ENCODE measurements at regions not wholly inside any gene's neighbourhood (a gene's known extent, or its start where the extent isn't known, plus 50 kb on each side); places are given as distances from the start of the nearest gene placed in this dataset.

DNA sequence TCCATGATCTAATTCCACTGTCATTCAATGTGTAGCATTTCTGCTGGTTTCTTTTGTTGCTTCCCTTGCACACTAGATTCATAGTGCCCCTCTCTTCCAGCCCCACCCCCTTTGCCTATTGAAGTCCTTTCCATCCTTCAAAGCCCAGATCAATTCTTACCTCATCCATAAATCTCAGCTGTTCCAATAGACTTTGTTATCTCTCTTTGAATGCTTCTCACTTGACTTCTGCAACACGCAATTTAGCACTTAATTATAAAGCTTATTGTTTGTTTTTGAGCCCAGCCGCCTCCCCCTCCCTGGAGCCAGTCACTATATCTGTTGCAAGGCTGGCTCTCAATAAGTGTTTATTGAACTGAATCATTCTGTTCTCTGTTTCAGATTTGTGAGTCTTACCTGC is 174.6 kb upstream of the TBL1XR1 start:
- H3K27ac ChIP-seq (ENCODE audit: low read depth, low read length): no peak overlapping the region
- WGBS: 89% methylated on average over 2 of the region's 2 CpGs
- no peaks in the 10 kb centered on the region for H3K36me3 ChIP-seq (ENCODE audit: insufficient read depth, low read length)
- H3K4me1 ChIP-seq (ENCODE audit: insufficient read depth, low read length): peaks cover 2% of the 10 kb centered on the region; the same call in 1 of the 2 replicates
- H3K9me3 ChIP-seq (ENCODE audit: insufficient read depth, low read depth, low read length): no peaks in the 10 kb centered on the region
- no peaks in the 10 kb centered on the region for H3K27me3 ChIP-seq (ENCODE audit: insufficient read depth, low read length)
- H3K9ac ChIP-seq (ENCODE audit: low read depth, low read length): no peak overlapping the region
- H3K4me3 ChIP-seq (ENCODE audit: low read length): no peak overlapping the region

GRCh38 chr3:177374323-177374722 is 177.0 kb upstream of the TBL1XR1 start:
- Histone ChIP-seq H3K9ac (ENCODE audit: low read depth, low read length) (no peak overlapping the region), H3K27ac (ENCODE audit: low read depth, low read length) (no peak overlapping the region), H3K36me3 (ENCODE audit: insufficient read depth, low read length) (no peaks in the 10 kb centered on the region), H3K9me3 (ENCODE audit: insufficient read depth, low read depth, low read length) (no peaks in the 10 kb centered on the region), H3K27me3 (ENCODE audit: insufficient read depth, low read length) (no peaks in the 10 kb centered on the region), H3K4me1 (ENCODE audit: insufficient read depth, low read length) (peaks cover 2% of the 10 kb centered on the region; the same call in 1 of the 2 replicates), H3K4me3 (ENCODE audit: low read length) (no peak overlapping the region)
- 100% methylated on average over 3 of the region's 3 CpGs for WGBS

DNA sequence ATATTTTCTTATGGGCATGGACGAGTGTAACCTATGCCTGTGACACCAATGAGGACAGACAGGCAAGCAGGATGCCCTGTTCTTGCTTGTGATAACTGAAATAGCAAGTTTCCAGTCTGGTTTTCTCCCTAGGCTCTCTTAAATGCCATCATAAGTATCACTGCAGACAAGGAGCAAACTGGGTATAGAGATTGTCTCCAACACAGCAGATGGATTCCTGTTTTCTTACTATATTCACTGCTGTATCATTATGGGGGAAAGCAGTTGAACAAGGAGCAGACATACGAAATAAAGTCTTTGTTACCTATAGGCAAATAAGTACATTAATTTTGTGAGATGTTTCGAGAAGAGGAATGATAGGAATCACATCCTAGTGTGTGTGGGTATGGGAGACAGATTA is 178.0 kb upstream of the TBL1XR1 start:
- Histone ChIP-seq H3K36me3 (ENCODE audit: insufficient read depth, low read length) (no peaks in the 10 kb centered on the region), H3K27ac (ENCODE audit: low read depth, low read length) (no peak overlapping the region), H3K9me3 (ENCODE audit: insufficient read depth, low read depth, low read length) (no peaks in the 10 kb centered on the region), H3K4me1 (ENCODE audit: insufficient read depth, low read length) (peaks cover 2% of the 10 kb centered on the region; the same call in 1 of the 2 replicates), H3K27me3 (ENCODE audit: insufficient read depth, low read length) (no peaks in the 10 kb centered on the region), H3K9ac (ENCODE audit: low read depth, low read length) (no peak overlapping the region), H3K4me3 (ENCODE audit: low read length) (no peak overlapping the region)
- 95% methylated on average over 3 of the region's 3 CpGs for WGBS

DNA sequence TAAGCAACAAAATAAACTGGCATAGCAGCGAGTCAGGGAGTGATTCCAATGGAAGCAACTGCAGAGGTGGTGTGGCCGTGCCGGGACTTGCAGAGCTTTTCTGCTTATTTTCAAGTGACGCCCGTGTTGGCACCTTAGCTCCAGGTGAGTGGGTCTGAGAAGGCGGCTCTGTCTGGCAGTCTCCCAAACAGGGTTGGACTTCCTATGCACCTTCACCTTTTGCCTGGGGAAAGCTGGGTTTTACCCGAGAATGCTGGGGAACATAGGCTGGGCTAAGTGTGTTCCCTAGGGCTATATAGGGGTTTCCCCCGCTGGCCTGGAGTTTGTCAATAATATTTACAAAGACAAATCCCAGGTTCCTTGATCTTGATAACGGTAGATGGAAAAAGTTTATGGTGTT is 179.9 kb upstream of the TBL1XR1 start:
- Histone ChIP-seq H3K4me3 (ENCODE audit: low read length) (no peak overlapping the region), H3K4me1 (ENCODE audit: insufficient read depth, low read length) (no peaks in the 10 kb centered on the region; the same call in 1 of the 2 replicates), H3K27me3 (ENCODE audit: insufficient read depth, low read length) (no peaks in the 10 kb centered on the region), H3K36me3 (ENCODE audit: insufficient read depth, low read length) (no peaks in the 10 kb centered on the region), H3K27ac (ENCODE audit: low read depth, low read length) (no peak overlapping the region), H3K9ac (ENCODE audit: low read depth, low read length) (no peak overlapping the region), H3K9me3 (ENCODE audit: insufficient read depth, low read depth, low read length) (0 out of 2 replicates have a peak, but pooled peaks cover 2% of the 10 kb centered on the region)
- 94% methylated on average over 9 of the region's 9 CpGs for WGBS

- Histone ChIP-seq H3K9me3 (ENCODE audit: insufficient read depth, low read depth, low read length) (0 out of 2 replicates have a peak, but pooled peaks cover 2% of the 10 kb centered on the region), H3K4me1 (ENCODE audit: insufficient read depth, low read length) (no peaks in the 10 kb centered on the region), H3K36me3 (ENCODE audit: insufficient read depth, low read length) (no peaks in the 10 kb centered on the region), H3K9ac (ENCODE audit: low read depth, low read length) (no peak overlapping the region), H3K4me3 (ENCODE audit: low read length) (no peak overlapping the region), H3K27me3 (ENCODE audit: insufficient read depth, low read length) (no peaks in the 10 kb centered on the region), H3K27ac (ENCODE audit: low read depth, low read length) (no peak overlapping the region)
- 94% methylated on average over 7 of the region's 7 CpGs for WGBS
These were observed 180.9 kb upstream of the TBL1XR1 start for GRCh38 chr3:177378168-177378567.

GRCh38 chr3:177379045-177379444 is 181.8 kb upstream of the TBL1XR1 start:
- no peaks in the 10 kb centered on the region for H3K27me3 ChIP-seq (ENCODE audit: insufficient read depth, low read length)
- no peak overlapping the region for H3K27ac ChIP-seq (ENCODE audit: low read depth, low read length)
- WGBS: 88% methylated on average over 2 of the region's 3 CpGs
- no peaks in the 10 kb centered on the region for H3K4me1 ChIP-seq (ENCODE audit: insufficient read depth, low read length)
- H3K4me3 ChIP-seq (ENCODE audit: low read length): no peak overlapping the region
- 0 out of 2 replicates have a peak, but pooled peaks cover 2% of the 10 kb centered on the region for H3K9me3 ChIP-seq (ENCODE audit: insufficient read depth, low read depth, low read length)
- no peaks in the 10 kb centered on the region for H3K36me3 ChIP-seq (ENCODE audit: insufficient read depth, low read length)
- no peak overlapping the region for H3K9ac ChIP-seq (ENCODE audit: low read depth, low read length)

GRCh38 chr3:177381070-177381469 is 183.8 kb upstream of the TBL1XR1 start:
- no peak overlapping the region for H3K9ac ChIP-seq (ENCODE audit: low read depth, low read length)
- no peaks in the 10 kb centered on the region for H3K36me3 ChIP-seq (ENCODE audit: insufficient read depth, low read length)
- no peak overlapping the region for H3K27ac ChIP-seq (ENCODE audit: low read depth, low read length)
- no peak overlapping the region for H3K4me3 ChIP-seq (ENCODE audit: low read length)
- 0 out of 2 replicates have a peak, but pooled peaks cover 2% of the 10 kb centered on the region for H3K9me3 ChIP-seq (ENCODE audit: insufficient read depth, low read depth, low read length)
- H3K4me1 ChIP-seq (ENCODE audit: insufficient read depth, low read length): peaks cover 4% of the 10 kb centered on the region
- no peaks in the 10 kb centered on the region for H3K27me3 ChIP-seq (ENCODE audit: insufficient read depth, low read length)

GRCh38 chr3:177382944-177383343 is 185.7 kb upstream of the TBL1XR1 start:
- no peaks in the 10 kb centered on the region for H3K27me3 ChIP-seq (ENCODE audit: insufficient read depth, low read length)
- WGBS: 91% methylated on average over 6 of the region's 8 CpGs

GRCh38 chr3:177385186-177385585 is 187.9 kb upstream of the TBL1XR1 start:
- no peak overlapping the region for H3K27ac ChIP-seq (ENCODE audit: low read depth, low read length)
- WGBS: 100% methylated on average over 2 of the region's 2 CpGs
- no peaks in the 10 kb centered on the region for H3K36me3 ChIP-seq (ENCODE audit: insufficient read depth, low read length)

More at GRCh38 chr3:177382944-177383343, 185.7 kb upstream of the TBL1XR1 start:
- Histone ChIP-seq H3K27ac (ENCODE audit: low read depth, low read length) (no peak overlapping the region), H3K9ac (ENCODE audit: low read depth, low read length) (no peak overlapping the region), H3K4me3 (ENCODE audit: low read length) (no peak overlapping the region), H3K4me1 (ENCODE audit: insufficient read depth, low read length) (peaks cover 7% of the 10 kb centered on the region), H3K9me3 (ENCODE audit: insufficient read depth, low read depth, low read length) (0 out of 2 replicates have a peak, but pooled peaks cover 2% of the 10 kb centered on the region), H3K36me3 (ENCODE audit: insufficient read depth, low read length) (no peaks in the 10 kb centered on the region)

GRCh38 chr3:177385831-177386301 is 188.6 kb upstream of the TBL1XR1 start:
- Histone ChIP-seq H3K27me3 (ENCODE audit: insufficient read depth, low read length) (no peaks in the 10 kb centered on the region), H3K4me1 (ENCODE audit: insufficient read depth, low read length) (peaks cover 7% of the 10 kb centered on the region), H3K36me3 (ENCODE audit: insufficient read depth, low read length) (no peaks in the 10 kb centered on the region), H3K9me3 (ENCODE audit: insufficient read depth, low read depth, low read length) (0 out of 2 replicates have a peak, but pooled peaks cover 2% of the 10 kb centered on the region), H3K9ac (ENCODE audit: low read depth, low read length) (no peak overlapping the region), H3K4me3 (ENCODE audit: low read length) (no peak overlapping the region), H3K27ac (ENCODE audit: low read depth, low read length) (no peak overlapping the region)

More at GRCh38 chr3:177385186-177385585, 187.9 kb upstream of the TBL1XR1 start:
- H3K9me3 ChIP-seq (ENCODE audit: insufficient read depth, low read depth, low read length): 0 out of 2 replicates have a peak, but pooled peaks cover 2% of the 10 kb centered on the region
- H3K27me3 ChIP-seq (ENCODE audit: insufficient read depth, low read length): no peaks in the 10 kb centered on the region
- H3K9ac ChIP-seq (ENCODE audit: low read depth, low read length): no peak overlapping the region
- H3K4me1 ChIP-seq (ENCODE audit: insufficient read depth, low read length): peaks cover 7% of the 10 kb centered on the region
- H3K4me3 ChIP-seq (ENCODE audit: low read length): no peak overlapping the region

GRCh38 chr3:177388209-177388608 is 190.9 kb upstream of the TBL1XR1 start:
- Histone ChIP-seq H3K9me3 (ENCODE audit: insufficient read depth, low read depth, low read length) (no peaks in the 10 kb centered on the region), H3K27ac (ENCODE audit: low read depth, low read length) (no peak overlapping the region), H3K9ac (ENCODE audit: low read depth, low read length) (no peak overlapping the region), H3K27me3 (ENCODE audit: insufficient read depth, low read length) (no peaks in the 10 kb centered on the region), H3K36me3 (ENCODE audit: insufficient read depth, low read length) (no peaks in the 10 kb centered on the region), H3K4me1 (ENCODE audit: insufficient read depth, low read length) (peaks cover 7% of the 10 kb centered on the region), H3K4me3 (ENCODE audit: low read length) (no peak overlapping the region)
- WGBS: 92% methylated on average over 1 of the region's 1 CpG

Data from HUES64 (cell line).